Astrocyte of the hippocampus (primary cell): ENCODE measurements at regions not wholly inside any gene's neighbourhood (a gene's known extent, or its start where the extent isn't known, plus 50 kb on each side); places are given as distances from the start of the nearest gene placed in this dataset.
A peak's percentile ranks its signal among the peaks of the same experiment; 100 is the strongest.

Experiments used
- DNase-seq: peaks from one replicate; pipeline ENCODE4 v3.0.0; 2011; ENCODE audit warnings: low read depth, low spot score

DNA sequence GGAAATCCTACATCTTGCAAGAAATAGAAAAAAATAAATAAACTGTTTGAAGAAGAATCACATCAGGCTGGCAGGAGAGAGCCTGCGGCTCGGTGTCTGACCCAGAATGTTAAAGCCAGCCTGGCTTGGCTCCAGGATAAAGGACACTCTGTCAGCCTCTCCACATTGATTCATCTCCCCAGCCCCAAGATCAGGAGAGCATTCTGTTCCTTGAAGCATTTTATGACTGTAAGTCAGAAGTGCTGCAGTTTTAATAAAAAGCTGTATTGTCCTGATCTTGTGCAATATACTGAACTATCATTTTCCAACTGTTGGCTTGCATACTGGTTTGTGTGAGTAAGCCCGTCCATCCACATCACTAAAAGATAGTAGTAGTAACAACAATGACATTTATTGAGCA, 426.6 kb downstream of the HAPSTR1 start:
- no peak for DNase-seq

DNA sequence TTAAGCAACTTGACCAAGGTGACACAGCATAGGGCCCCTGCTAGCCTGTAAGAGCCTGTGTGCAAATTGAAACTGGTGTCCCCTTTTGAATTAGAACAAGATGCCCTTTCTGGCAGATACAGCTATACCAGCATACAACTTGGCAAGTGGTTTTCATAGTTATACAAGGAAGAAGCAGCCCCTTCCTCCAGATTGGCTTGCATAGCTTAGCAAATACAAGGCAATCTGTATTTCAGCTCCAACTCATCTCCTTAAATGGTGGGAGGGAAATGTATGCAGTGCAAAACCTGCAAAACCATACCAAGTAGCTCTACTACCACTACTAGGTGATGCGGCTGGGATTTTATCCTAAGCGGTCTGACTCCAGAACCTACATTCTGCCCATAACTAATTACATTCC, 427.1 kb downstream of the HAPSTR1 start:
- no peak for DNase-seq

DNA sequence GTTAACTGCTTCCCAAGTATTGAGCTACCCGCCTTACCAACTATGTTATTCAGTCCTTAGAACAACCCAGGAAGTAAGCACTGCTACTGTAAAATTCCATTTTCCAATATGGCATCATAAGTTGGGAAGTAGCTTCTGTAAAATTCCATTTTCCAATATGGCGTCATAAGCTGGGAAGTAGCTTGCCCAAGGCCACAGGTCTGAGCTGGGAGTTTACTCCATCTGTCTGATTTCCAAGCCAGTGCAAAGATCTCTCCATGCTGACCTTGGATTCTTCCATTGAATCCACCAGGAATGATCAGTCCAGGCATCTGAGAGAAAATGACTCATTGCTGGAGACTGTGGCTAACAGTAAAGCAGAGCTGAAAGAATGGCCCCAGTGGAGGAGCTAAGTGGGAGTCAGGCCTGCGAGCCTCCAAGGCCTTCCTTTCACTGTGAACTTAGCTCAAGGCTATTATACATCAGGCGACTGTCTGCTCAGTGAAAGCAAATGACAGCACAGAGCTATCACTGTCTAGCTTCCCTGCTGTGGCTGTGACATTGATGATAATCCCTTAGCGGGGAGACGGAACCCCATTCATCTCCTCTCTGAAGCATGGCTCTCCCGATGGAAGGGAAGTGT, 430.4 kb downstream of the HAPSTR1 start:
- DNase-seq: peak; percentile 35

DNA sequence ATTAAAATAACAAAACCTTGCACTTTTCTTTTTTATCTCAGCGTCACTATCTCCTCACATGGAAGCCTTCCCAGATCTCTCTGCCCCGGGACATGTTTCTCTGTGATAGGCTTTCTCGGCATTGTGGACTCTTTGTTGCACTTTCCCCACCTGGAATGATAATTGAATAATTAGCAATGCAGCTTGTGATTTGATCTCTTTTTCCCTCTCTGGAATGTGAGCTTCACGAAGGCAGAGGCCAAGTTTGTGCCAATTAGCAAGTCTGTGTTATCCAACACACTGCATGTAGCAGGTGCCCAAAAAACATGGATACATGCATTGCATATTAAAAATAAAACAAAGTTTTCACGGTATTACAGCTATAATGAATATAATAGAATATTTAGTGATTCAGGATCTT, 431.2 kb downstream of the HAPSTR1 start:
- no peak for DNase-seq

DNA sequence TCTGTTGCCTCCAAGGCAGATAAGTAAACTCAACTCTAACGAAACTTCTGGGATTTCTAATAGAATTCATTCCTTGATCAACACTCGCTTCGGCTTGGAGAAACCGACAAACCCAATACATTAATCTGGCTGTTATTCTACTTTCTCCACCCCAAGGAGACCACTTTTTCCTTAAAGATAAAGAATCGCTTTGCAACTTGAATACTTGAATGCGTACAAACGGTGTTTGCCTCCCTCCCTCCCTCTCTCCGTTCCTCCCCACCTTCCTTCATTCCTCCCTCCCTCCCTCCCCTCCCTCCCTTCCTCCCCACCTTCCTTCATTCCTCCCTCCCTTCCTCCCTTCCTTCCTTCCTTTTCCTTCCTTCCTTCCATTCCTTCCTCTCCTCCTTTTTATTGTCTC, 432.6 kb downstream of the HAPSTR1 start:
- DNase-seq: no peak

DNA sequence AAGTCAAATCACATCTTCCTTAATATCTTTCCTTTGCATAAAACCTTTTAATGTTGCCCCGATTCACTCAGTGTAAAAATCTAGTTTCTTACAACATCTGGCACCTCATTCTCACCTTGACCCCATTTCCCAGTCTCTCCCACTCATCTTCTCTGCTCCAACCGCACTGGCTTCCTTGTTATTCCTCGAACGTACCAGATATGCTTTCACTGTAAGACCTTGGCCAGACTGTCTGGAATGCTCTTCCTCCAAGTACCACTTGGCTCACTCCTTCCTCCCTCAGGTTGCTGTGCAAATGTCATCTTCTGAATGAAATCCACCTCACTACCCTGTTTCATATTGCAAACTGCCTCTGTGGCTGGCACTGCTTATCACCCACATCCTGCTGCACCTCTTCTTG, 433.6 kb downstream of the HAPSTR1 start:
- DNase-seq: no peak

DNA sequence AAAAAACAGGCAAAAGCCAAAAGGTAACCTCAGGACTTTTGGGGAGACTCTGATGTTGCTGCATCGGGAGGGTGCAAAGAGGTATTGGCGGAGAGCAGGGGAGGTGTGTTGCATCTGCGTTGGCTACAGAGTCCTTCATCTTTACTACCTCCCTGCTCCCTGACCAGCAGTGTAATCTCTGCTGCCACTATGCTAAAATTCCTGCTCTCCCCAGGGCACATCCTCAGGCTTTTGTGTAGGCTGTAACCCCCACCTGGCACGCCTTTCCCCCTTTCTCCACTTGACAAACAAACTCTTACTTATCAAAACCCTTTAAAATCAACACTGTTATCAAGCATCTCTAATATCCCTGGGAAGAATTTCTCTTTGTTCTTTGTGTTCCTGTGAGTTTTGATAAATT, 435.3 kb downstream of the HAPSTR1 start:
- DNase-seq: no peak

DNA sequence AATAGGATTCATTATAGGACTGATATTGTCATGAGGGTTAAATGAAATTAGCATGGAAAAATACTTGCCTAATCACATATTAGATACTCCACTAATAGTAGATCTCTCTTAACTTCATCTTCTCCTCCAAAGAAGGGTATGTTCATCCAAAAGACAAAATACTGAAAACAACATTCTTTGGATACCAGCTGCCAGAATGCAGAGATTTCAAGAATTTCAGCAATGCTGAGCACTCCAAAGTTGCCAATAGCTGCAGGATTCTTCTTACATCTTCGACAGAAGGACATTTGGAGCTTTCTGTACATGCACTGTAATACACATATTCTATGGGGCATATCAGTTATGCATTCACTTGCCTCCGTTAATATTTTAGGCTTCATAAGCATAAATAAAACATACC, 436.5 kb downstream of the HAPSTR1 start:
- DNase-seq: peak; percentile 15

DNA sequence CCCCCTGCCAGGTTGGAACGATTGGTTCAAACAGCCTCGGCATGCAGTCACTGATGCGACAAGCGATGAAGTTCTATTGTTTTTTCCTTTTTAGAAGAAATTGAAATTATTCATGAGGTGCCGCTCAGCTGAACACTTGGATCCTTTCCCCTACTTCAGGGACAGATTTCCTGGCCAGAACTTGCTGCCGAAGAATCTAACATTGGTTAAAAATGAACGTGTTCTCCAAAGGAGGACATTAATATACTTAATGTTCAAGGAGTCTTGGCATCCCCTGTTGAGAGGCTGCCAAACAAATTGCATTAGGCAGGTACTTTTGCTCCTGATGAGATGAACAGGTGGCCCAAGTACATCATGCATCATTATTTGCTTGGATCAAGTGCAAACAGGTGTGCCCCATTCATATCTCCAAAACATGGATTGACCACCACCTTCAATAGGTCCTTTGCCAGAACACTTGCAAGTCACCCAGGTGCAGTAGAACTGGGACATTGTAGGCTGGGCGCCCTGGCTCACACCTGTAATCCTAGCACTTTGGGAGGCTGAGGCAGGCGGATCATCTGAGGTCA, 437.2 kb downstream of the HAPSTR1 start:
- DNase-seq: no peak

DNA sequence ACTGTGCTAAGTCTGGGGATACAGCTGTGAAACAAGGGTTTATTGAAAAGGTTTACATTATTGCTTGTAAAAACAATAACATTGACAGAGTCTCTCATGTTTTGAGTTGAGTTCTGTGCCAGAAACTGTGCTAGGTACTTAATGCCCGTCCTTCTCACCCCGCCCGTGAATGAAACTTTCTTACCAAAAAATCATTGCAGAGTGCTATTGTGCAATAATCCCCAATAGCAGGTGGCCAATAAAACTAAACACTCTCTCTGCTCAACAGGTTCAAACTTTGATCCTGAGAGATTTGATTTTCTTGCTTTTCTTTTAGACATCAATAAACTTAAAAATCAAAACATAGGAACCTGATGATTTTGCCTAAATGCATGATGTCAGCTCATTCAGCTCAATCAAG, 441.6 kb downstream of the HAPSTR1 start:
- no peak for DNase-seq

DNA sequence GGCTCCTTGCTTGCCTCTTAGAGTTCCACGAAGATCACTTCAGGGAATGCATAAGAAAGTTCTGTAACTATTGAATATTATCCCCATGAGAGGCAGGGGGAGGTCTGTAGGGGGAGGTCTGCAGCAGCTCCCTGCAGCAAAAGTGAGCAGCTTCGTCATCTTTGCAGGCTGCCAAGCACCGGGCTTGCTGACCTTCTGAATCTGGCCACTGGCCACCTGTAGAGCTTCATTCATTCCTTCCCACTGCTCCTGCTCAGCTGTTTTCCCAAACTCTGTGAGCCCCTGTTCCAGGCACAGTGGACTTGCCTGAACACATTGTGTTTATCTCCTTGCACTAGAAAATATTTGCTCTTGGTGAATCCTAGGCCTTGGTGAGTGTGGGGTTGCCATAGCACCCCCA, 443.3 kb downstream of the HAPSTR1 start:
- no peak for DNase-seq

DNA sequence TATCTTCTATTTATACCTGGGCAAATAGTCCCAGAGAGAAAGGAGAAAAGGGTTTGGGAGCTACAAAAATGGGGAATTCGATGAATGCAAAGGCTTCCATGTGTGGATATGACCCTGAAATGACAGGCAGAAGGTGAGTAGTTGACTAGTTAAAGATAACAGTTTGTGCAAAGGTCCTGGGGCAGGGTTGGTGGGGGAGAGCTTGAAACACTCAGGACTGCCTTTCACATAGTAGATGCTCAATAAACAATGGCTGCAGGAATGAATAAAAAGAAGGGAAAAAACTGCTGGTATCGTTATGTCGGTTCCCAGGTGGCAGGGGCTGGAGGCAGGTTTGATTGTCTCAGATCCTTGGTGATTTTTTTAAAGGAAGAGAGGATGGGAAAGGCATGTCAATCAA, 445.5 kb downstream of the HAPSTR1 start:
- DNase-seq: no peak

DNA sequence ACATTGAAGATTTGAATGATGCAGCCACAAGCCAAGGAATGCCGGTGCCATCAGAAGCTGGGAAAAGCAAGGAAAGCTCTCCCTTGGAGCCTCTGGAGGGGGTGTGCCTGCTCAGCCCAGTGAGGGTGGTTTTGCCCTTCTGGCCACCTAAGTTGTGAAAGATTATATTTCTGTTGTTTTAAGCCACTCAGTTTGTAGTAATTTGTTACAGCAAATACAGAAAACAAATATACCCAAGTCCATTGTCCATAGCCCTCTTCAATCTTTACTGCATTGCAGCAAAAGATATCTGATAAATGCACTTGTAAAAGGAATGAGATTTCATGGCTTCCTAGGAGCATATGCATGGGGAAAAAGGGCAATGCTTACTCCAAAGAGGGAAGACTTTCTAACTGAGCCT, 447.9 kb downstream of the HAPSTR1 start:
- DNase-seq: no peak

DNA sequence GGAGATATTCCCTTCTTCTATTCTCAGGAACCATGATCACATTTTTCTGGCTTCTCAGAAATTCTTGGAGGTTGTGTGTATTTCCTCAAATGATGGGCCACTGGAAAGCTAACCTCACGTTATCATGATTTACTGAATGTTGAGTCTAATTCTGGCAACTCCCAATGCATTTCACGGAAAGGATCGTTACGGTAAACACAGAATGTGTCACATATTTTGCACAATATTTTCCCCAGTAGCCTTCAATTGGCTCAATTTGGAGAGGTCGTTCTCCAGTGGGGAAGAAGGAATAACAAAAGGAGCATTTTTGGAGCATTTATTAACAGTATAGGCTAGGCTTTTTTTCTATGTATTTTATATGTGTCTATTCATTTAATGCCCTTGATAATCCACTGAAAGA, 450.3 kb downstream of the HAPSTR1 start:
- DNase-seq: no peak

DNA sequence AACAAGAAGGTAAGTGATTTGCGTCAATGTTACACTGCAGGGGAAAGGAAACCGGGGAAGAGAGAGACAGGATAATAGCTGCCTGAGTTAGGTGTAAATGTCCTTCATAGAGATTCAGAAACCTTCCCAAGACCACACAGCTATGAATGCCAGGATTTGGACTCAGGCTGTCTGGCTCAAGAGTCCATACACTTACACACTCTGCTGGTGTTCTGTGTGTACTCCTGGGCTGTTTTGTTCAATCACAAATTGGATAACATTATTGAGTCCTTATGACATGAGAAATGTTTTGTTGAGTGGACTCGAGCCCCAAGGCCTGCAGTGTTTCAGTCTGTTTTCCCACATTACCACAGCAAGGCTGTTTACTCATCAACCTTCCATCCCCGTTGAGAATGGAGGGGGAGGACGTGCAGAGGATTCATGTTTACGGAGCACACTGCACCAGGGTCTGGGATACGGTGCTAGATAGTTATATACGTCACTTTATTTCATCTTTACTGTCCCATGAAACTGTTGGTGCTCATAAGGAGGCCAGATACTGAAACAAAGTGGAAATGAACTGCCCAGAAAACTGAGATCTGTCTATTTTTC, 450.8 kb downstream of the HAPSTR1 start:
- DNase-seq: no peak

DNA sequence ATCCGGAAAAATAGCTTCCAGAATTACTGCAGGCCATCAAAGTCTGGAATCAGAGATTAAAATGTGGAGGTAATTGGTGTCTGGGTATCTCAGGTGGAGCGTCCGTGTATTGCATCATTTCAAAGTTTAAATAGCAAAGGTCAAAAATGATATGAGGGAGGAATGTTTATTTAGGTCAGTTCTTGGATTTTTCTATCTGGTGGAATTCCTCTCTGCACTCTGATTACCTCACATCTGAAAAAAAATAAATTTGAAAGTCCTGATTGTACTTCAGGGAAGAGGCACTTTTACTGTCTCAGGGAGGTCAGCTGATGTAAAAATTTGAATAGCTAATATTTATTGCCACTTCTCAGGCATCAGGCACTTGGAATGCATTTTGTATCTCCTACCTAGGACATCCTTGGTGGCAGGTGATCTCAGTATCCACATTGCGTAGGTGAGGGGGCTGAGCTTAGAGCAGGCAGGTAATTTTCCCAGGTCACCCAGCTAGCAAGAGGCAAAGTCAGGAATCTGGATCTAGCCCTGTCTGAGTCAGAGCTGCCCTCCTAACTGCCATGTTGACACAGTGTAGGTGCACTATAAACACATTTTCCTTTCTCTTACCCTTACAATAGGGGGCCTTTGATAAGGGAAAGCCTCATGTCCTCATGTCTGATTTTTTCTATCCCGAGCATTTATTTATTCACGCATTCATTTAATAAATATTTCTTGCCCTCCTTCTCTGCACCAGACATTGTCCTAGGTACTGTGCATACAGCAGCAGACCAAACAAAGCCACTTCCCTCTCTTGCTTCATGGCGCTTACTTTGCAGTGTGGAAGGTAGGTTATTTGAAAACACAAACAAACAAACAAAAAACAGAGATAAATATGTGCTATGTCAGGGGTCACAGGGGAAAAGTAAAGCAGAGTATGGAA, 454.3 kb downstream of the HAPSTR1 start:
- DNase-seq: no peak

DNA sequence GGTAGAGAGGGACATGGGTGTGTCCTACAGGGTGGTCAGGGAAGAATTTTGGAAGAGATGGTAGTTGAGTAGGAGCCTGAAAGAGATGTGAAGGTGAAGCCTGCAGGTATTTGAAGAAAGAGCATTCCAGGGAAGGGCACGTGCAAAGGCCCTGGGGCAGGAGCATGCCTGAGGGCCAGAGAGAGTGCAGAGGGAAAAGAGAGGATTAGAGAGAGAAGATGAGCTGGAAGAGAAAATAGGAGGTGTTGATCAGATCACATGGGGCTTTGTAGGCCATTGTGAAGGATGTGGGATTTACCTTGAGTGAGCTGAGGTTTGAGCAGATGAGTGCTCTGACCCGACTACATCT, 455.0 kb downstream of the HAPSTR1 start:
- DNase-seq: no peak

DNA sequence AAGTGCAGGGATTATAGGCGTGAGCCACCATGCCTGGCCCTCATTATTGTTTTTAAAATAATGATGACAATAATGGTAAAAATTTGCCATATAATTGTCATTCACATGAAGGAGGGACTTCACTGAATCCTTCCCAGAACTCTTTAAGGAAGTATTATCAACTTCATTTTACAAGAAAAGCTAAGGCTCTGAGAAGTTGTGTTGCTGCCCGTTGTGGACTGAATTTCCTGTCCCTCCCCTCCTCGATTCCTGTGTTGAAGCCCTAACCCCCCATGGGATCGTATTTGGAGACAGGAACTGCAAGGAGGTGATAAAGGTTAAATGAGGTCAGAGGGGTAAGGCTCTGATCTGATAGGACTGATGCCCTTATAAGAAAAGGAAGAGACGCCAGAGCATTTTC, 458.0 kb downstream of the HAPSTR1 start:
- DNase-seq: no peak

DNA sequence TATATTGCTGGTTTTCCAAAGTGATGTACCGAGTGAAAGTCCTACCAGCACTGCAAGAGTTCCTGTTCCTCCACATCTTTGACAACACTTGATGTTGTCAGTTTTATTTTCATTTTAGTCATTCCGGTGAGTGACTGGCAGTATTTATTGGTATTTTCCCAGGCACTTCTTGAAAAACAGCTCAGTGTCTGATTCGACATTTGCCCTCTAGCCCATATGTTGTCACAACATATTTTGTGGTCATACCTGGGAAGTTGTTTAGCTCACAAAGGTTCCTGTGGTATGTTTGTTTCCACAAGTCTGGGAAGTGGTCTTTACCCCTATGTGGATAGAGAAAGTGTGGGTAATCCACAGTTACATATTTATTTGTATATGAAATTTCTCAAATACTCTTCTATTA, 463.6 kb downstream of the HAPSTR1 start:
- no peak for DNase-seq

DNA sequence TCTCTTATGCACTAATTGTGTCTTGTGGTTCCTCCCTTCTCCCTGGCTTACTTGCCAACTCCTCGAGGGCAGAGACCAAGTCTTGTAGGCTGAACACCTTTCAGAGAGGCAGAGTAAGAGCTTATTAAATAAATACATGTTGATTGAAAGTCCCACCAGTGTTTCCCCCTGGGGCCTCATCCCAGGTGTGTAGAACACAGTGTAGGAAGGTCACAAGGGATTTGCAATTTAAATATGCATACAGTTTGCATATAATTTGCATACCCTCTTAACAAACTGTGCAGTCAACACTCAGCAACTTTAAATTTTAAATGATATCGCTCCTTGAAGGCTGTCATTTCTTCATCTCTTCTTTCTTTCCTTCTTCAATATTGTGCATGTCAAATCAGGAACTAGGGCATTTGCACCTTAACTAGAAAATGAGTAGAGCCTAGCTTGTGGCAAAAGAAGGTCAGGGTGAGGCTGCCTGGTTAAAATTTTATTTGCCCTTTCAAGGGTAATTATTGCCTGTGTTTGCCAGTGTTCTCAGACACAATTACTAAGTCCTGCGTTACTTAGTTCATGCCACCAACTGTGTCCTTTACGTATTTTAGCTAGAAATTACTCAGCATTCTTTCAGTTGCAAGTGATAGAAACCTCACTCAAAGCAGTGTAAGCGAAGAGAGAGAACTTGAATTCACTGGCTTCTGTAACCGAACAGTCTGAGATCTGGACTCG, 465.7 kb downstream of the HAPSTR1 start:
- no peak for DNase-seq

DNA sequence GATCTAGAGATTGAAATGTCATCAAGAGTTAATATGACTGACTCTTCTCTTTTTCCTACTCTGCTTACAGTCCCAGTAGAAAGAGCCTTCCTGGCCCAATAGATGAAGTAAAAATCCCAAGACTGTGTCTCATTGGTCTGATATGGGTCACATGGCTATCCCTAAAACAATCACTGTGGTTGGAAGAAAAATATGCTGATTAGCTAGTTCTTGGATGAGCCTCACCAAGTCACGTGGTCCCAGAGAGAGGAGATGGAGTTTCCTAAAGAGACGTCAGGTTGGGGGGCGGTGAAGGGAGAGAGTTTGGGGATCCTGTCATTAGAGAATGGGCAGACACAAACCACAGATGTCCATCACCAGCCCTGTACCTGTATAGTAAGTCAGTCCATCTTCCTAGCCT, 466.3 kb downstream of the HAPSTR1 start:
- no peak for DNase-seq

DNA sequence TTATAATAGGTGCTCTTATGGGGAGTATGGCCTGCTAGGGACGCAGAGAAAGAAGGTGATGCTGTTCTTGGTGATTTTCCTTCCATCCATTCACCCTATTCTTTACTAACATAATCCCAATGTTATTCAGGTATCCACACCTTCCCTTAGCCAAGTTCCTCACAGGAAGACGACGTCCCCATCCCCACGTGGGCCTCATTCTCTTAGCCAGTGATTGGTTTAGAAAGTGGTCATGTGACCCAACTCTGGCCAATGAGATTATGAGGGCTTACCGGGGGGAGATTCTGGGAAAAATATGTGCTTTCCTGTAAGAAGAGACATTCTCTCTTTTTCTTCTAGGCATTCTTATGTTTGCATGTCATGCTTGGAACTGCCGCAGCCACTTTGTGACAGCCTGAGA, 474.7 kb downstream of the HAPSTR1 start:
- no peak for DNase-seq
